NB4 (cell line): ENCODE measurements at regions not wholly inside any gene's neighbourhood (a gene's known extent, or its start where the extent isn't known, plus 50 kb on each side); places are given as distances from the start of the nearest gene placed in this dataset.

ENCODE experiments used
- DNase-seq: peaks from one replicate; pipeline ENCODE4 v3.0.0; 2010; ENCODE audit warnings: low read depth
- H3K4me3 ChIP-seq: one replicate; pipeline ENCODE4 v1.5.1; 2011; ENCODE audit warnings: mild to moderate bottlenecking, low read depth, low read length, moderate library complexity
- MAX ChIP-seq: IDR thresholded peaks from 2 replicates; pipeline ENCODE4 v1.6.1; 2011; ENCODE audit warnings: low read depth, low read length
- MYC ChIP-seq: IDR thresholded peaks from 2 replicates; pipeline ENCODE4 v1.6.1; 2011; ENCODE audit warnings: low read depth, low read length
- POLR2A ChIP-seq: IDR thresholded peaks from 2 replicates; pipeline ENCODE4 v1.6.1; 2011; ENCODE audit warnings: mild to moderate bottlenecking; ENCODE audit not compliant: insufficient read length; ENCODE audit errors: extremely low read depth
- TF ChIP-seq, protein P1 (sequence below): IDR thresholded peaks from one replicate; pipeline ENCODE4 v1.5.1; 2012; ENCODE audit warnings: low read depth, low read length

- no peak overlapping the region for H3K4me3 ChIP-seq
- no peak for TF ChIP-seq MYC
- TF ChIP-seq MAX: no peak
- no peak for TF ChIP-seq POLR2A
- TF ChIP-seq, protein P1, sequence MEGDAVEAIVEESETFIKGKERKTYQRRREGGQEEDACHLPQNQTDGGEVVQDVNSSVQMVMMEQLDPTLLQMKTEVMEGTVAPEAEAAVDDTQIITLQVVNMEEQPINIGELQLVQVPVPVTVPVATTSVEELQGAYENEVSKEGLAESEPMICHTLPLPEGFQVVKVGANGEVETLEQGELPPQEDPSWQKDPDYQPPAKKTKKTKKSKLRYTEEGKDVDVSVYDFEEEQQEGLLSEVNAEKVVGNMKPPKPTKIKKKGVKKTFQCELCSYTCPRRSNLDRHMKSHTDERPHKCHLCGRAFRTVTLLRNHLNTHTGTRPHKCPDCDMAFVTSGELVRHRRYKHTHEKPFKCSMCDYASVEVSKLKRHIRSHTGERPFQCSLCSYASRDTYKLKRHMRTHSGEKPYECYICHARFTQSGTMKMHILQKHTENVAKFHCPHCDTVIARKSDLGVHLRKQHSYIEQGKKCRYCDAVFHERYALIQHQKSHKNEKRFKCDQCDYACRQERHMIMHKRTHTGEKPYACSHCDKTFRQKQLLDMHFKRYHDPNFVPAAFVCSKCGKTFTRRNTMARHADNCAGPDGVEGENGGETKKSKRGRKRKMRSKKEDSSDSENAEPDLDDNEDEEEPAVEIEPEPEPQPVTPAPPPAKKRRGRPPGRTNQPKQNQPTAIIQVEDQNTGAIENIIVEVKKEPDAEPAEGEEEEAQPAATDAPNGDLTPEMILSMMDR: no peak
- DNase-seq: no peak
These were observed 278.3 kb downstream of the EIPR1 start for GRCh38 chr2:3099145-3099859.

DNA sequence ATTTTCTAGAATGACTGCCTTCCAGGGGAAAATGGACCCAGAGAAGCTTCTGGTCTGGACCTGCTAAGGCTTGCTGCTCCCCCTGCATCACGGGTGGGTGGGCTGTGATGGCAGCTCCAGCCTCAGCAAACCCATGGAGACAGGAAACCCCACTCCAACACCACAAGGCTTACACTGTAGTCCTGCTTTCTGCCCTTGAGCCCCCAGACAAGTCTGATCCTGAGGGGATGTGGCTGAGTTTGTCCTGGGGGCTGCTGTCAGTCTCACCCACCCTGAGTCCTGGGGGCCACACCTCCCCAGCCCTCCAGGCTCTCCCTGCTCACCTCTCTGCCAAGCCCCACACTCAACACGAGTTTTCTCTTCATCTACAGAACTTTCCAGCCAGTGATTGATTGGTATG lies 279.4 kb downstream of the EIPR1 start:
- DNase-seq: no peak
- TF ChIP-seq POLR2A (no peak), MAX (no peak), MYC (no peak)
- TF ChIP-seq, protein P1: no peak
- no peak overlapping the region for H3K4me3 ChIP-seq

- TF ChIP-seq POLR2A (no peak), MAX (no peak), MYC (no peak)
- TF ChIP-seq, protein P1: no peak
- DNase-seq: no peak
- H3K4me3 ChIP-seq: no peak overlapping the region
These were observed 279.8 kb downstream of the EIPR1 start for GRCh38 chr2:3097804-3098203.

DNA sequence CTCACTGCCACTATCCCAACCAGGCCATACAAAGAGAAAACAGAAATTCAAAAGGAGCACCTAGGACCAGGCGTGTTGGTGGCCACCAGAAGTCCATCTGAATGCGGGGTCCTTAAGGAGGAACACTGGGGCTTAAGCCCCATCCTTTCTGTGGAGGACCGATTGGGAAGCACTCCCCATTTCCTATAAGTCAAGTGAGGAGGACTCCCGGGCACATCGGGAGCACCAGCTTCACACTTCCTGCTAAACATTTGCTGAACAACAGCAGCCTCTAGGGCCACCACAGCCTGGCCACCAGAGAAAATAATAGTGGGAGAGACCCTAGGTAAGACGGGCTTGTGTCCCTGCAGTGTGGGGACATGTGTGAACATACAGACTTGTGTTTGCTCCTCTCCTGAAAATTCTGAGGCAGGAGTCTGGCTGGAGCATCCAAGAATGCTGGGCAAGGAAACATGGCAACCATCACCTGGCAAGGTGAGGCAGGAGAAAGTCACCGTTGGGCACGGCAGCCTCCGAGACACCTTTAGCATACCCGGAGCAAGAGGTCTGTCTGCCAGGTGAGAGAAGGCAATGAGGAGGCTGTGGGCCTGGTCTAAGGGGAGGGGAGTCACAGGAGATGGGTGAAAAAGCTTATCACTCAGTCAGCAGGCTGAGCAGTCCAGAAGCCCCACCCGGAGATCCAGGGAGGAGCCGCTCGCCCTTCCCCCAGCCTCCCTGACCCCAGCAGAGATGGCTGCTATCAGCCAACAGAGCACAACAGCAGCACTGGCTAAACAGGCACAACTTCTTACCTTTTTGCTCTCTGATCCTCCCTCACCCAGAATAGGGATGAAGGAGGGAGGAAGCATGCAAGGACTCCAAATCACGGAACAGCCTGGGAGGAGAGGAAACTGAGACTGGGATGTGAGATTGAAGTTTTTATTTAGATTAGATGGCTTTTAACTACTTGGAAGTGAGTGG lies 282.3 kb downstream of the EIPR1 start:
- H3K4me3 ChIP-seq: no peak overlapping the region
- TF ChIP-seq MYC: no peak
- TF ChIP-seq MAX: no peak
- TF ChIP-seq, protein P1: no peak
- TF ChIP-seq POLR2A: no peak
- no peak for DNase-seq

DNA sequence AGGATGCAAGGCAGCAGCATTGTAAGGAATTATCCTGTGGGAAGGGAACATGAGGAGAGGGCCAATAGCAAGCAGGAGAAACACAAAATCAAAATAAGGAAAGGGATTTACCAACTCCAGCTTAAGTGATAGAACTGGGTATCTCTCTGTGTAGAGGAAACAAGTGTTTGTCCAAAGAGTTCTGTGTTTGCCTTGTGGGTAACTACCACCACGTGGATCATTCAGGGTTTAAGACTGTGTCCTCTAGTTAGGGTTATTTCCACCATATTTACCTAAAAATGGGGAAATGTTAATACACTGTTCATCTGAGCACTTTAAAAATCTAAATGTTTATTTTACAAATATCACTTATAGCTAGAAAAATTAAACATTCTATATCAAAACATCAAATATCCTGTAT lies 283.3 kb downstream of the EIPR1 start:
- no peak overlapping the region for H3K4me3 ChIP-seq
- no peak for DNase-seq
- TF ChIP-seq MYC: no peak

- H3K4me3 ChIP-seq: no peak overlapping the region
- TF ChIP-seq MAX: no peak
- TF ChIP-seq, protein P1: no peak
- TF ChIP-seq MYC: no peak
- TF ChIP-seq POLR2A: no peak
- DNase-seq: no peak
These were observed 285.9 kb downstream of the EIPR1 start for GRCh38 chr2:3091696-3092095.
